ENCODE measurements at regions not wholly inside any gene's neighbourhood (a gene's known extent, or its start where the extent isn't known, plus 50 kb on each side); places are given as distances from the start of the nearest gene placed in this dataset.

DNA sequence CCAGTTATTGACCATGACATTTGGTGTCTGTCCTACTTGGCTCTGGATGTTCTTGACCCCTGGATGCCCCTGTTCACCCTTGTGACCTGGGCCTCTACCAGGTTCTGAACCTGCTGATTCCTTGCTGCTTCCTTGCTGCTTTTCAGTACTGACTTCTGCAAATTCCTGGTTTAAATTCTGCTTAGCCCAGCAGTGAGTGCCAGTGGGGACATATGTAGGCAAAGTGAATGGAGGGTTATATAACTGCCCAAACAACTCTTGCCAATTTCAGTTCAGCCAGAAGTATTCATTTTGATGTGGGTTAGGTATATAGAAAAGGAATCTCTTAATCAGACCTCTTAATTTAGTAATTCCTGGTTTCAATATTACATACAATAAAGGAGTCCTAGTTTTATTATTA lies 220.6 kb downstream of the TAF11L14 start:
- TF ChIP-seq CTCF (IDR thresholded peaks at IDR 0.05) = no peak
- no peak for TF ChIP-seq POLR2A (IDR thresholded peaks at IDR 0.05)

Measured in uterus (tissue), 2 donors.